ENCODE measurements at regions not wholly inside any gene's neighbourhood (a gene's known extent, or its start where the extent isn't known, plus 50 kb on each side); places are given as distances from the start of the nearest gene placed in this dataset.

DNA sequence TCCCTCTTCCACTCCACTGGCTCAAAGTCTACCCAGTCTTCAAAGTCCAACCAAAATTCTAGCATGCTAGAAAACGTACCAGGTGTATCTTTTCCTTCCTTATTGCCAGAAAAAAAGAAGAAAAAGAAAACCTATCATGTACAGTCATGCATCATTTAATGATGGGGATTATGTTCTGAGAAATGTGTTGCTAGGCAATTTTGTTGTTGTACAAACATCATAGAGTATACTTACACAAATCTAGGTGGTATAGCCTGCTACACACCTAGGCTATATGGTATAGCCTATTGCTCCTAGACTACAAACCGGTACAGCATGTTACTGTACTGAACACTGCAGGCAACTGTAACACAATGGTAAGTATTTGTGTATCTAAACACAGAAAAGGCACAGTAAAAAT, 104.8 kb downstream of the SREK1 start:
- H3K27ac ChIP-seq = no peak overlapping the region
- TF ChIP-seq, protein P1, sequence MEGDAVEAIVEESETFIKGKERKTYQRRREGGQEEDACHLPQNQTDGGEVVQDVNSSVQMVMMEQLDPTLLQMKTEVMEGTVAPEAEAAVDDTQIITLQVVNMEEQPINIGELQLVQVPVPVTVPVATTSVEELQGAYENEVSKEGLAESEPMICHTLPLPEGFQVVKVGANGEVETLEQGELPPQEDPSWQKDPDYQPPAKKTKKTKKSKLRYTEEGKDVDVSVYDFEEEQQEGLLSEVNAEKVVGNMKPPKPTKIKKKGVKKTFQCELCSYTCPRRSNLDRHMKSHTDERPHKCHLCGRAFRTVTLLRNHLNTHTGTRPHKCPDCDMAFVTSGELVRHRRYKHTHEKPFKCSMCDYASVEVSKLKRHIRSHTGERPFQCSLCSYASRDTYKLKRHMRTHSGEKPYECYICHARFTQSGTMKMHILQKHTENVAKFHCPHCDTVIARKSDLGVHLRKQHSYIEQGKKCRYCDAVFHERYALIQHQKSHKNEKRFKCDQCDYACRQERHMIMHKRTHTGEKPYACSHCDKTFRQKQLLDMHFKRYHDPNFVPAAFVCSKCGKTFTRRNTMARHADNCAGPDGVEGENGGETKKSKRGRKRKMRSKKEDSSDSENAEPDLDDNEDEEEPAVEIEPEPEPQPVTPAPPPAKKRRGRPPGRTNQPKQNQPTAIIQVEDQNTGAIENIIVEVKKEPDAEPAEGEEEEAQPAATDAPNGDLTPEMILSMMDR (conservative IDR thresholded peaks at IDR 0.05) = no peak

DNA sequence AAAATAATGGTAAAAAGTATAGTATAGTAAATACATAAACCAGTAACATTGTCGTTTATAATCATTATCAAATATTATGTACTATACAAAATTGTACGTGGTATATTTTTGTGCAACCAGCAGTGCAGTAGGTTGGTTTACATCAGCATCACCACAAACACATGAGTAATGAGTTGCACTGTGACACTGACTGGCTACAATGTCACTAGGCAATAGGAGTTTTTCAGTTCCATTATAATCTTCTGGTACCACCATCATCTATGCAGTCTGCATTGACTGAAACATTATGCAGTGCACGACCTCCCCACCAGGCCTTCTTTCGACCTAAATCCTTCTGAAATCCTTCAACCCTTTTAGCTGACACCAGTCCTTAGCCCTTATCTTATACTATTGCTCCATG, 105.8 kb downstream of the SREK1 start:
- TF ChIP-seq, protein P1 (conservative IDR thresholded peaks at IDR 0.05) = no peak
- no peak overlapping the region for H3K27ac ChIP-seq

DNA sequence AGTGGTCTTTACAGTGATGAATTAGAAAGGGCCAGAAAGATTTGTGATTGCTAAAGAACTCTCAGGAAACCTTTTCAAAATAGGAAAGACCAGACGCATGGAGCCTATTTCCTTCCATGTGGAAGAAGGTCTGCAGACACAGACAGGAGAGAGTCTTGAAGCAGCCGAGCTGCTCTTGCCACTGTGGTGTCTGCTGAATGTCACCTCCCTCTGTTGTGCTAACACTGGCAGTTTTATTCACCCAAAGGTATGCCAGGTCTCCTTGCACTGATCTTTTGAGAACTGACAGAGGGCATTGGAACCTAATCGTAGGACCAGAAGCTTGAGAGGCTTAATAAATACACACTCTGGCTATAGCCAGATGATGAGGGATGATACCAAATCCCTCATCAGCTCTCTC, 108.7 kb downstream of the SREK1 start:
- TF ChIP-seq, protein P1 (conservative IDR thresholded peaks at IDR 0.05) = no peak
- no peak overlapping the region for H3K27ac ChIP-seq

DNA sequence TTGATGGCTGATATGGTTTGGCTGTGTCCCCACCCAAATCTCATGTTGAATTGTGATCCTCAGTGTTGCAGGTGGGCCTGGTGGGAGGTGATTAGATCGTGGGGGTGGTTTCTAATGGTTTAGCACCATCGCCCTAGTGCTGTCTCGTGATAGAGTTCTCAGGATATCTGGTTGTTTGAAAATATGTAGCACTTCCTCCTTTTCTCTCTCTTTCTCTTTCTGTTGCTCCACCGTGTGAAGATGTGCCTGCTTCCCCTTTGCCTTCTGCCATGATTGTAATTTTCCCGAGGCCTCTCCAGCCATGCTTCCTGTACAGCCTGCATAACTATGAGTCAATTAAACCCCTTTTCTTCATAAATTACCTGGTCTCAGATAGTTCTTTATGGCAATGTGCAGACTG, 111.6 kb downstream of the SREK1 start:
- TF ChIP-seq, protein P1 (conservative IDR thresholded peaks at IDR 0.05) = no peak

DNA sequence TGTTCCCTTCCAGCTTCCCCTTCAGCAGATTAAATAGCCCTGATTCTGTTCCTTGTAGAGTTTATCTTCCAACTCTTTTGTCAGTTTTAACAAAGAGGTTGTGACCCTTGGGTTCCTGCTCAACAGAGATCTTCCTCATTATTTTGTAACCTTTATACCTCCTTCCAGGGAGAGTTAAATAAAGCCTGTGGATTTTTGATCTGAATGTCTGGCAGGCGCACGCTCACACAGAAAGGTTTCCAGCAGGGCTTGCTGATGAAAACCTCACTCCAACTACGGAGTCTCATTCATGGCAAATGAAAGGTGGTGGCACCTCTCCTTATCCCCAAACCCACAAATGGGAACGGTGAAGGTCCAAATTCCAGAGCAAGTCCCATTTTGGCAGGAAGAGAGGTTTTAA, 129.0 kb downstream of the SREK1 start:
- H3K27ac ChIP-seq = no peak overlapping the region
- TF ChIP-seq, protein P1 (conservative IDR thresholded peaks at IDR 0.05) = no peak

More for the DNA sequence above, 111.6 kb downstream of the SREK1 start:
- H3K27ac ChIP-seq = no peak overlapping the region

DNA sequence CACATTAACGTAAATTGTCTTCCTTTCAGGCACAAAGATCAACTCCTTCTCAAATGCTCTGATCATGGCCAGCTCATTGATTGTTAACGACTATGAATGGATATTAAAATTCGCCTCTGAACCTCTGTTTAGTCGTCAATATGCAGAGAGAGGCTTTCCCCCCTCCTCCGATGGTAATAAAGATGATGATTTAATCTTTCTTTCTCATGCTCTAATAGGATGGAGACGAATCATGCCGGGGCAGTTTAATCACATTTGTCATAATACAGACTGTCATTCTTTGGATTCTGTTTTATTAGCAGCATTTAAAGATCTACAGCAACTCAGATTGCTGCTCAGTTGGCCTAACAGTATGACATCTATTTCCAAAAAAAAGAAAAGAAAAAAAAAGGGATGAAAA, 132.9 kb downstream of the SREK1 start:
- TF ChIP-seq, protein P1 (conservative IDR thresholded peaks at IDR 0.05) = no peak
- no peak overlapping the region for H3K27ac ChIP-seq

DNA sequence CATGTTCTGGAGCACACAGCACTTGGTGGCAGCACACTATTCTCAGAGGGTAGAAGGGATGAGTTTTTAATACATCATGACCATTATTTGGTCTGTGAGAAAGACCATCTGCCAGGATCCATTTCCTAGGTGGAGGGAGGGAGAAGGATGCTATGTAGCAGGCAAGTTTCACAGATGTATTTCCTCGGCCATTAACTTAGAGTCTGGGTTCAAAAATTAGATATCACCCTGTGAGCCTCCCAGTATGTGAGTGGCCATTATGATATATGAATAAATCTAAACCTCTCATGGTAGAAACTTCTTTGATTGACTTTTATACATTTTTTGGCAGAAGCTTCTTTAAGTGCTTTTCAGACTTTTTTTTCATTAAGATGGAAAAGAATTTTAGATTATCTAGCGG, 133.9 kb downstream of the SREK1 start:
- H3K27ac ChIP-seq = no peak overlapping the region
- TF ChIP-seq, protein P1 (conservative IDR thresholded peaks at IDR 0.05) = no peak

DNA sequence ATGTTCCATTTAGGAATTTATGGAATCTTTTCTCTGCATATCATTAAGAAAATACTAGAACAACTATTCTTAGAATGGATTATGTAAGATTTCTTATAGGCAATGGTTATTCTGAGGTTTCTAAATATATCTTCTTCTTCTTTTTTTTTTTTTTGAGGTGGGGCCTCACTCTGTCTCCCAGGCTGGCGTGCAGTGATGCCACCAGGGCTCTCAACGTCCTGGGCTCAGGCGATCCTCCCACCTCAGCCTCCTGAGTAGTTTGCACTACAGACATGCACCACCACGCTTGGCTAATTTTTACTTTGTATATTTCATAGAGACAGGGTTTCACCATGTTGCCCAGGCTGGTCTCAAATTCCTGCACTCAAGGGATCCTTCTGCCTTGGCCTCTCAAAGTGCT, 137.2 kb downstream of the SREK1 start:
- TF ChIP-seq, protein P1 (conservative IDR thresholded peaks at IDR 0.05) = no peak

More for the DNA sequence above, 137.2 kb downstream of the SREK1 start:
- no peak overlapping the region for H3K27ac ChIP-seq

Data from VCaP (cell line).